H1 (cell line): ENCODE measurements at regions not wholly inside any gene's neighbourhood (a gene's known extent, or its start where the extent isn't known, plus 50 kb on each side); places are given as distances from the start of the nearest gene placed in this dataset.

Experiments used
- CTCF ChIP-seq, 3 experiments: IDR thresholded peaks; 1 replicate in 2 of 3; 2 replicates in 1 of 3; pipeline versions ENCODE4 v1.5.1 to v1.6.1; 2011; ENCODE audit warnings: low read length in 3 of 3, mild to moderate bottlenecking in 3 of 3, inconsistent platforms in 2 of 3, low read depth in 1 of 3, moderate library complexity in 1 of 3; ENCODE audit not compliant: insufficient read depth in 1 of 3; ENCODE audit errors: control extremely low read depth in 1 of 3
- EP300 ChIP-seq, 2 experiments: IDR thresholded peaks; 1 replicate in 1 of 2; 2 replicates in 1 of 2; pipeline ENCODE4 v1.6.1; 2011 to 2012; ENCODE audit warnings: low read depth in 2 of 2, low read length in 2 of 2, mild to moderate bottlenecking in 2 of 2, borderline replicate concordance in 1 of 2, inconsistent platforms in 1 of 2, moderate library complexity in 1 of 2
- EZH2 ChIP-seq: fragments of 200-600 bp; sonication (generic); IDR thresholded peaks from 2 replicates; pipeline ENCODE4 v1.7.1; 2012; ENCODE audit warnings: low read depth, mild to moderate bottlenecking, moderate library complexity, low read length, inconsistent platforms; ENCODE audit not compliant: severe bottlenecking
- POLR2AphosphoS5 ChIP-seq: IDR thresholded peaks from 2 replicates; pipeline ENCODE4 v1.6.1; 2011; ENCODE audit warnings: low read depth, low read length
- RAD21 ChIP-seq, 2 experiments: IDR thresholded peaks in 1 of 2; conservative IDR thresholded peaks in 1 of 2; 2 replicates each; pipeline ENCODE4 v1.6.1; 2011; ENCODE audit warnings: low read depth in 2 of 2, low read length in 2 of 2, improper control_type of control experiment in 1 of 2, inconsistent platforms in 1 of 2, mild to moderate bottlenecking in 1 of 2, moderate library complexity in 1 of 2
- RFX5 ChIP-seq: IDR thresholded peaks from 2 replicates; pipeline ENCODE4 v1.6.1; 2011; ENCODE audit warnings: low read depth, low read length, improper control_type of control experiment, borderline replicate concordance
- RNF2 ChIP-seq: fragments of 200-900, 300-1000 bp; sonication (generic); IDR thresholded peaks from 2 replicates; pipeline ENCODE4 v1.7.1; 2016; ENCODE audit warnings: borderline replicate concordance, low read depth, mild to moderate bottlenecking, antibody characterized with exemption, low read length; ENCODE audit not compliant: poor library complexity, severe bottlenecking; ENCODE audit errors: missing control alignments
- RXRA ChIP-seq: IDR thresholded peaks from 2 replicates; pipeline ENCODE4 v1.6.1; 2011; ENCODE audit warnings: low read depth, mild to moderate bottlenecking, low read length, moderate library complexity; ENCODE audit not compliant: insufficient read depth
- SP1 ChIP-seq: IDR thresholded peaks from 2 replicates; pipeline ENCODE4 v1.6.1; 2011; ENCODE audit warnings: low read depth, low read length
- TCF12 ChIP-seq: IDR thresholded peaks from 2 replicates; pipeline ENCODE4 v1.6.1; 2011; ENCODE audit warnings: low read depth, mild to moderate bottlenecking, low read length
- USF2 ChIP-seq: IDR thresholded peaks from 2 replicates; pipeline ENCODE4 v1.6.1; 2011; ENCODE audit warnings: low read length, improper control_type of control experiment
- ZNF274 ChIP-seq: IDR thresholded peaks from 2 replicates; pipeline ENCODE4 v1.7.0; 2012; ENCODE audit warnings: low read length, borderline replicate concordance; ENCODE audit errors: extremely low read depth

GRCh38 chr2:125341353-125341752 is 1314.6 kb upstream of the GYPC start:
- TF ChIP-seq POLR2AphosphoS5 (no peak), USF2 (no peak), RNF2 (no peak), CTCF (IDR thresholded peaks at IDR 0.05; ENCODE audit: control extremely low read depth in 1 of 3, insufficient read depth in 1 of 3, low read depth in 1 of 3, low read length in 3 of 3) (no peak), SP1 (no peak), RFX5 (no peak), EP300 (IDR thresholded peaks at IDR 0.05; ENCODE audit: borderline replicate concordance in 1 of 2, low read depth in 2 of 2, low read length in 2 of 2) (no peak), ZNF274 (no peak), RXRA (no peak), TCF12 (no peak), EZH2 (no peak), RAD21 (IDR thresholded peaks at IDR 0.05 in 1 of 2, conservative IDR thresholded peaks at IDR 0.05 in 1 of 2; ENCODE audit: low read depth in 2 of 2, low read length in 2 of 2) (no peak)
